HAP-1 (cell line): ENCODE measurements at regions not wholly inside any gene's neighbourhood (a gene's known extent, or its start where the extent isn't known, plus 50 kb on each side); places are given as distances from the start of the nearest gene placed in this dataset.

Experiments
- DNase-seq, 2 experiments: peaks; one replicate each; pipeline ENCODE4 v3.0.0-alpha.2; 2016 to 2020; ENCODE audit warnings: low spot score in 2 of 2
- H3K27me3 ChIP-seq: fragments of 250-450 bp; sonication (Bioruptor Pico); 2 replicates; pipeline ENCODE4 v1.5.1; 2020; ENCODE audit warnings: low read depth, mild to moderate bottlenecking, moderate library complexity
- H3K36me3 ChIP-seq: fragments of 250-450 bp; sonication (Bioruptor Pico); replicated peaks from 2 replicates; pipeline ENCODE4 v1.5.1; 2020; ENCODE audit warnings: mild to moderate bottlenecking
- H3K4me1 ChIP-seq: fragments of 250-450 bp; sonication (Bioruptor Pico); 2 replicates; pipeline ENCODE4 v1.5.1; 2020; ENCODE audit warnings: mild to moderate bottlenecking
- H3K4me3 ChIP-seq: fragments of 250-450 bp; sonication (Bioruptor Pico); 2 replicates; pipeline ENCODE4 v1.5.1; 2020; ENCODE audit warnings: mild to moderate bottlenecking, moderate library complexity
- H3K9me3 ChIP-seq: fragments of 250-450 bp; sonication (Bioruptor Pico); 2 replicates; pipeline ENCODE4 v1.5.1; 2020; ENCODE audit warnings: mild to moderate bottlenecking, moderate library complexity
- in situ Hi-C: fragments of 300-500 bp; cut with MboI; formaldehyde crosslinking; loops from 3 replicates; pipeline ENCODE4 v1.14.3; 2020; ENCODE audit warnings: low sequenced_read_pairs, inconsistent platforms, mixed read lengths

- in situ Hi-C loops = no loop called here
- no peak for DNase-seq
Observed at GRCh38 chr4:176005766-176006165, 59.9 kb upstream of the WDR17 start.

GRCh38 chr4:176009254-176009653 is 56.4 kb upstream of the WDR17 start:
- H3K4me3 ChIP-seq = no peak overlapping the region
- H3K4me1 ChIP-seq = no peaks in the 10 kb centered on the region; the same call in 1 of the 2 replicates
- H3K36me3 ChIP-seq = no peaks in the 10 kb centered on the region
- in situ Hi-C loops = no loop called here
- H3K27me3 ChIP-seq = no peaks in the 10 kb centered on the region
- DNase-seq = no peak
- H3K9me3 ChIP-seq = no peaks in the 10 kb centered on the region

More at GRCh38 chr4:176005766-176006165, 59.9 kb upstream of the WDR17 start:
- H3K9me3 ChIP-seq = no peaks in the 10 kb centered on the region
- no peaks in the 10 kb centered on the region for H3K27me3 ChIP-seq
- H3K4me1 ChIP-seq = peaks cover 5% of the 10 kb centered on the region
- H3K4me3 ChIP-seq = no peak overlapping the region
- no peaks in the 10 kb centered on the region for H3K36me3 ChIP-seq

DNA sequence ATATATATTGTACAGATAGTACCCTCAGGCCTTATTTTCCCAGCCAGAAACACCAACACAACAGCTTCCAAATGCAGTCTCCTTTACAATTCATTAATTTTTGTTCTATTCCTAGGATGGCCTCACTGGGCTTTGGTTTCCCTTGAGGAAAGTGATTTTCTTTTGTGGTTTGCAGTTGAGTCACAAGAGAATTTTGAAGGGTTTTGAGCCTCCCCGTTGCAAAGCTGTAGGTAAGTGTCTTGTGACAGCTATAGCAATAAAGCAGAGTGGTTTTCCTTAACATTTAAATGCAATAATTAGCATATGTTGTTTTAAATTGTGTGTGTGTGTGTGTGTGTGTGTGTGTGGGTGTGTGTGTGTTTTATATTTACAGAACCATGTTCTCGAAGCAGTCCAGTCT is 54.1 kb upstream of the WDR17 start:
- Histone ChIP-seq H3K4me1 (no peaks in the 10 kb centered on the region; the same call in 1 of the 2 replicates), H3K36me3 (no peaks in the 10 kb centered on the region), H3K4me3 (no peak overlapping the region), H3K9me3 (no peaks in the 10 kb centered on the region), H3K27me3 (no peaks in the 10 kb centered on the region)
- no peak for DNase-seq
- in situ Hi-C loops = no loop called here

DNA sequence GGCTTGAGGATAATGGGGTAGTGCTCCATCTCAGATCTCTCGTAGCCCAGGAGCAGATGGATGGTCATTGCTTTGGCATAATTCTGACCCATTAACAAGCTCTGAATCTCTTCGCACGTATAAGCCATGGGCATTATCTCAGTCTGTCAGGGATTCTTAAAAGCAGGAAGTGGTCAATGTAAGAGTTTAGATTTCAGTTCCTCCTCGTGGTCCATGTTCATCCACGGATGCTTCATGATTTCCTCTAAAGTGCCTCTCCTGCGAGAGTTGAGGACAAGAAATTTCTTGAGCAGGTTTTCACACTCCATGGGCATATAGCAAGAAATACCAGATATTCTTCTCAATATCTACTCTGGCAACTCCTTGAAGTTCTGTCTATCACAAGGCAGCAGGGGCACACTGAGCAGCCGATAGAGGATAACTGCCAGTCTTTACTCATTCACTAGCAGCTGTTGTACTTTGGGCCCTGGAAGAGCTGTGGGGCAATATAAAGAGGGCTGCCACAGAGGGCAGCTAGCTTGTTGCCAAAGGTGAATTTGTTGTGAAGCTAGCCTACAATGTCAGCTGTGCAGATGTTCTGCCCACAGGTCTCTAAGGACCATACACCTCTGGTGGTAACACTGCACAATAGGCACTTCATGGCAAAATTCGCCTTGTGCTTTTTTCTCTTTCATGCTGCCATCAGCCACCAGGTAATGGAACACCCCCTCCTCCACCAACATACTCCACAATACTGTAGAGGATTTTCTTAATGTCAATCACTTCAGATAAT is 52.0 kb upstream of the WDR17 start:
- Histone ChIP-seq H3K36me3 (no peaks in the 10 kb centered on the region), H3K4me3 (no peak overlapping the region), H3K9me3 (no peaks in the 10 kb centered on the region), H3K27me3 (no peaks in the 10 kb centered on the region), H3K4me1 (no peaks in the 10 kb centered on the region; the same call in 1 of the 2 replicates)
- no peak for DNase-seq
- in situ Hi-C loops = no loop called here

GRCh38 chr4:176014583-176015108 is 51.0 kb upstream of the WDR17 start:
- Histone ChIP-seq H3K4me3 (no peak overlapping the region), H3K9me3 (no peaks in the 10 kb centered on the region), H3K4me1 (no peaks in the 10 kb centered on the region; the same call in 1 of the 2 replicates), H3K36me3 (no peaks in the 10 kb centered on the region), H3K27me3 (no peaks in the 10 kb centered on the region)
- DNase-seq = no peak
- in situ Hi-C loops = no loop called here
